HL-60 (cell line): ENCODE measurements at regions not wholly inside any gene's neighbourhood (a gene's known extent, or its start where the extent isn't known, plus 50 kb on each side); places are given as distances from the start of the nearest gene placed in this dataset.

ENCODE experiments used
- DNase-seq, 2 experiments: peaks; one replicate each; pipeline ENCODE4 v3.0.0-alpha.2; 2010 to 2020; ENCODE audit warnings: low read depth in 1 of 2, low spot score in 1 of 2
- H3K27ac ChIP-seq: fragments of 250-450 bp; sonication (Bioruptor Pico); replicated peaks from 2 replicates; pipeline ENCODE4 v1.5.1; 2020; ENCODE audit warnings: mild to moderate bottlenecking, moderate library complexity
- H3K27me3 ChIP-seq: fragments of 250-450 bp; sonication (Bioruptor Pico); 2 replicates; pipeline ENCODE4 v1.5.1; 2021; ENCODE audit warnings: mild to moderate bottlenecking, moderate library complexity; ENCODE audit not compliant: insufficient read depth, poor library complexity, severe bottlenecking
- H3K4me3 ChIP-seq: replicated peaks from 2 replicates; pipeline ENCODE4 v1.5.1; 2011; ENCODE audit warnings: mild to moderate bottlenecking, control low read depth, low read length; ENCODE audit not compliant: insufficient read depth
- GABPA ChIP-seq: IDR thresholded peaks from 2 replicates; pipeline ENCODE4 v1.6.1; 2012; ENCODE audit warnings: low read depth
- POLR2AphosphoS5 ChIP-seq: IDR thresholded peaks from 2 replicates; pipeline ENCODE4 v1.6.1; 2012; ENCODE audit warnings: low read depth
- SPI1 ChIP-seq: IDR thresholded peaks from 2 replicates; pipeline ENCODE4 v1.6.1; 2012; ENCODE audit warnings: low read depth, mild to moderate bottlenecking, borderline replicate concordance
- TF ChIP-seq, protein P1 (sequence below): IDR thresholded peaks from one replicate; pipeline ENCODE4 v1.5.1; 2011; ENCODE audit warnings: low read length, control low read depth, inconsistent platforms; ENCODE audit not compliant: insufficient read depth
- TF ChIP-seq, protein P2 (sequence below): IDR thresholded peaks from 2 replicates; pipeline ENCODE4 v1.6.1; 2012; ENCODE audit warnings: low read depth; ENCODE audit not compliant: insufficient replicate concordance

DNA sequence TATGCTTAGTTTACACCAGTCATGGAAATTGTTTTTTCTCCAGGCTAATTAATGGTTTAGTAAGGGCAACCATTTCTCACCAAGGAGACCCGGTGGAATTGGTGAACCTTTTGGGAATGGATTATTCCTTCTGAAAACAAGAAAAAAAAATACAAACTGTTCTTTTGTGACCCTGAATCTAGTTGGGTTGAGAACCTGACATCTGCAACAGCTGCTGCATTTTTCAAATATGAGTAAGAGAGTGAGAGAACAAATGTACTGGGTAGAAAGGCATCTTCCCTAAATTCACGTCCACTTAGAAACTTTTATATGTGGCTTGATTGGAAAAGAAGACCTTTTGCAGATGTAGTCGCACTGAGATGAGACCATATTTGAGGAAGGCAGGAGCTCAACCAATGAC, 553.4 kb upstream of the EPHA7 start:
- TF ChIP-seq, protein P1, sequence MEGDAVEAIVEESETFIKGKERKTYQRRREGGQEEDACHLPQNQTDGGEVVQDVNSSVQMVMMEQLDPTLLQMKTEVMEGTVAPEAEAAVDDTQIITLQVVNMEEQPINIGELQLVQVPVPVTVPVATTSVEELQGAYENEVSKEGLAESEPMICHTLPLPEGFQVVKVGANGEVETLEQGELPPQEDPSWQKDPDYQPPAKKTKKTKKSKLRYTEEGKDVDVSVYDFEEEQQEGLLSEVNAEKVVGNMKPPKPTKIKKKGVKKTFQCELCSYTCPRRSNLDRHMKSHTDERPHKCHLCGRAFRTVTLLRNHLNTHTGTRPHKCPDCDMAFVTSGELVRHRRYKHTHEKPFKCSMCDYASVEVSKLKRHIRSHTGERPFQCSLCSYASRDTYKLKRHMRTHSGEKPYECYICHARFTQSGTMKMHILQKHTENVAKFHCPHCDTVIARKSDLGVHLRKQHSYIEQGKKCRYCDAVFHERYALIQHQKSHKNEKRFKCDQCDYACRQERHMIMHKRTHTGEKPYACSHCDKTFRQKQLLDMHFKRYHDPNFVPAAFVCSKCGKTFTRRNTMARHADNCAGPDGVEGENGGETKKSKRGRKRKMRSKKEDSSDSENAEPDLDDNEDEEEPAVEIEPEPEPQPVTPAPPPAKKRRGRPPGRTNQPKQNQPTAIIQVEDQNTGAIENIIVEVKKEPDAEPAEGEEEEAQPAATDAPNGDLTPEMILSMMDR = no peak
- TF ChIP-seq SPI1 (no peak), GABPA (no peak), POLR2AphosphoS5 (no peak)
- TF ChIP-seq, protein P2, sequence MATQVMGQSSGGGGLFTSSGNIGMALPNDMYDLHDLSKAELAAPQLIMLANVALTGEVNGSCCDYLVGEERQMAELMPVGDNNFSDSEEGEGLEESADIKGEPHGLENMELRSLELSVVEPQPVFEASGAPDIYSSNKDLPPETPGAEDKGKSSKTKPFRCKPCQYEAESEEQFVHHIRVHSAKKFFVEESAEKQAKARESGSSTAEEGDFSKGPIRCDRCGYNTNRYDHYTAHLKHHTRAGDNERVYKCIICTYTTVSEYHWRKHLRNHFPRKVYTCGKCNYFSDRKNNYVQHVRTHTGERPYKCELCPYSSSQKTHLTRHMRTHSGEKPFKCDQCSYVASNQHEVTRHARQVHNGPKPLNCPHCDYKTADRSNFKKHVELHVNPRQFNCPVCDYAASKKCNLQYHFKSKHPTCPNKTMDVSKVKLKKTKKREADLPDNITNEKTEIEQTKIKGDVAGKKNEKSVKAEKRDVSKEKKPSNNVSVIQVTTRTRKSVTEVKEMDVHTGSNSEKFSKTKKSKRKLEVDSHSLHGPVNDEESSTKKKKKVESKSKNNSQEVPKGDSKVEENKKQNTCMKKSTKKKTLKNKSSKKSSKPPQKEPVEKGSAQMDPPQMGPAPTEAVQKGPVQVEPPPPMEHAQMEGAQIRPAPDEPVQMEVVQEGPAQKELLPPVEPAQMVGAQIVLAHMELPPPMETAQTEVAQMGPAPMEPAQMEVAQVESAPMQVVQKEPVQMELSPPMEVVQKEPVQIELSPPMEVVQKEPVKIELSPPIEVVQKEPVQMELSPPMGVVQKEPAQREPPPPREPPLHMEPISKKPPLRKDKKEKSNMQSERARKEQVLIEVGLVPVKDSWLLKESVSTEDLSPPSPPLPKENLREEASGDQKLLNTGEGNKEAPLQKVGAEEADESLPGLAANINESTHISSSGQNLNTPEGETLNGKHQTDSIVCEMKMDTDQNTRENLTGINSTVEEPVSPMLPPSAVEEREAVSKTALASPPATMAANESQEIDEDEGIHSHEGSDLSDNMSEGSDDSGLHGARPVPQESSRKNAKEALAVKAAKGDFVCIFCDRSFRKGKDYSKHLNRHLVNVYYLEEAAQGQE = no peak
- no peaks in the 10 kb centered on the region for H3K27me3 ChIP-seq

GRCh38 chr6:93970684-93971083, 551.3 kb upstream of the EPHA7 start:
- no peak for DNase-seq
- TF ChIP-seq GABPA (no peak), SPI1 (no peak), POLR2AphosphoS5 (no peak)
- TF ChIP-seq, protein P1 = no peak
- TF ChIP-seq, protein P2 = no peak
- Histone ChIP-seq H3K4me3 (no peak overlapping the region), H3K27me3 (no peaks in the 10 kb centered on the region), H3K27ac (no peak overlapping the region)

More for the DNA sequence above, 553.4 kb upstream of the EPHA7 start:
- Histone ChIP-seq H3K4me3 (no peak overlapping the region), H3K27ac (no peak overlapping the region)
- DNase-seq = no peak

DNA sequence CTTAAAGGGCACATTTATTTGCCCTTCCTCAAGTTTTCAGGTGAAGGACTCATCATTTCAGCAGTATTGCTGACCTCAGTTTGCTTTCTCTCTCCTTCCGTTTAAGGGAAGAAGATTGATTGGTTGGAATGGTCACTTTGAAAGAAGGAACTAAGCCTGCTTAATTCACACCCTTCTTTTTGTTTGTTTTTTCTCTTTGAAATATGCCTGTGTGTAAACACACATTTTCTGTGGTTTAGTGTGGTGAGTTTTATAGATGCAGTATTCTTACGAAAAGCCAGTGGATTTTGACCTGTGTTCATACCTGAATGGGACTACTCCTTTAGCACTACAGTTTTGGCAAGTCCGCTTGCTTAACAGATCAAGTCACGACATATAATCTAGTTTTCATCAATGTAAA, 548.8 kb upstream of the EPHA7 start:
- Histone ChIP-seq H3K4me3 (no peak overlapping the region), H3K27ac (no peak overlapping the region), H3K27me3 (no peaks in the 10 kb centered on the region)
- TF ChIP-seq GABPA (no peak), POLR2AphosphoS5 (no peak), SPI1 (no peak)
- TF ChIP-seq, protein P1 = no peak
- TF ChIP-seq, protein P2 = no peak
- DNase-seq = no peak
